D721Med (cell line): ENCODE measurements at regions not wholly inside any gene's neighbourhood (a gene's known extent, or its start where the extent isn't known, plus 50 kb on each side); places are given as distances from the start of the nearest gene placed in this dataset.
"Not testable (repeated sequence)": the region's sequence is repeated elsewhere in the genome, so short reads cannot be mapped to it uniquely, and the experiment has no call there.

ENCODE experiments used
- DNase-seq: peaks from one replicate; pipeline ENCODE4 v3.0.0; 2011; ENCODE audit warnings: low spot score; ENCODE audit not compliant: insufficient read length
- FAIRE-seq: peaks from 2 replicates; lab custom pipeline; 2011; peaks lifted over from hg19 to GRCh38; lab: Jason Lieb, UNC
- TF ChIP-seq, protein P1 (sequence below): IDR thresholded peaks from 2 replicates; pipeline ENCODE4 v1.5.1; 2012; ENCODE audit warnings: mild to moderate bottlenecking, control low read depth; ENCODE audit not compliant: insufficient read depth; ENCODE audit errors: missing control alignments

DNA sequence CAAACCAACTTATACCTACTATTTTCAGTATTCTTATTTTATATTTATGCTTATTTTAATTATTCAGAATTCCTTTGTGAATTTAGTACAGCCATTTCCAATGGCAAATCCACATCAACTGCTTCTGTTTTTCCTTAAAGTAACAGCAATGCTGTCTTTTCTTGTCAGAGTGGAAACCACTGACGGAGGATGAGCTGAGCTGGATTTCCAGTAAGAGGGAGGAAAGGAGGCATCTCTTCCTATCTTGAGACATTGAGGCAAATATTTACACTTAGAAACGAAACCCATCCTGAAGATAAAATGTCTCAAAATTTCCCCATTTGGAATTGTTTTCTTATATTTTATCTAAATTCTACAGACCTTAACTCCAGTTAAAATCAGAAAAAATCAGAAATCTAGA lies 66.1 kb upstream of the SLC44A3 start:
- DNase-seq (no peak), FAIRE-seq (no peak)
- TF ChIP-seq, protein P1, sequence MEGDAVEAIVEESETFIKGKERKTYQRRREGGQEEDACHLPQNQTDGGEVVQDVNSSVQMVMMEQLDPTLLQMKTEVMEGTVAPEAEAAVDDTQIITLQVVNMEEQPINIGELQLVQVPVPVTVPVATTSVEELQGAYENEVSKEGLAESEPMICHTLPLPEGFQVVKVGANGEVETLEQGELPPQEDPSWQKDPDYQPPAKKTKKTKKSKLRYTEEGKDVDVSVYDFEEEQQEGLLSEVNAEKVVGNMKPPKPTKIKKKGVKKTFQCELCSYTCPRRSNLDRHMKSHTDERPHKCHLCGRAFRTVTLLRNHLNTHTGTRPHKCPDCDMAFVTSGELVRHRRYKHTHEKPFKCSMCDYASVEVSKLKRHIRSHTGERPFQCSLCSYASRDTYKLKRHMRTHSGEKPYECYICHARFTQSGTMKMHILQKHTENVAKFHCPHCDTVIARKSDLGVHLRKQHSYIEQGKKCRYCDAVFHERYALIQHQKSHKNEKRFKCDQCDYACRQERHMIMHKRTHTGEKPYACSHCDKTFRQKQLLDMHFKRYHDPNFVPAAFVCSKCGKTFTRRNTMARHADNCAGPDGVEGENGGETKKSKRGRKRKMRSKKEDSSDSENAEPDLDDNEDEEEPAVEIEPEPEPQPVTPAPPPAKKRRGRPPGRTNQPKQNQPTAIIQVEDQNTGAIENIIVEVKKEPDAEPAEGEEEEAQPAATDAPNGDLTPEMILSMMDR = no peak

DNA sequence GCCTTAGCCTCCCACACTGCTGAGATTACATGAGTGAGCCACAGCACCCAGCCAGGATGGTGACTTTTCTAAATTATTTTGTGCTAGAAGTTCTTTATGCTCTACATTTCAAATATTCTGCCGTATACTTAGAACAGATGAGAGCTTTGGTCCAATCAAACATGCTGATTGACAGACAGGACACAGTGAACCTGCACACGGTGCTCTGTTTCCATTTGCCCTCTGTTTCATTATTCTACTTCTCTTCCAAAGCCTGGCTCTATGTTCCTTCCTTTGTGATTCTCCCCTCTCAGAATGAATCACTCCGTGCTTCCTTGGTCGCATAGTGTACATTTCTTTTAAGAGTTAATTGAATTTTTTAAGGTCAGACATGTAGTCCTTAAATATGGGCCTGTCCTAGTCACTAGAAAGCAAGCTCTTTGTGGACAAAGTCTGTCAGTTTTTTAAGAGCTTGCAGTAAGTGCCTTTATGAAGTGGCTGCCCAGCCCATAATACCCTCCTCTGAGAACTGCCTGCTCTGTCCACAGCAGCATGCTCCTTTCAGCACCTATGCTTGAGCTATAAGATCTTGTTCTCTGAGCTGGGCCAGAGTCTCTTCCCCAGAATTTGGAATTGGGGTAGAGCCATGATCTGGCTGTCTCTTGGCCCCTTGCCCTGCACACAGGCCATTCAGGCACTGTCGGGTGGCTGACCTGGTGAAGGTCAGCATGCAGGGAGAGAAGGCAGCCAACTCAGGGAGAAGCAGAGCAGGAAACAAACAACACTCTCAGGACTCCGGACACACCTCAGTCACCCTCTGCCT lies 66.8 kb upstream of the SLC44A3 start:
- no peak for FAIRE-seq
- DNase-seq = no peak
- TF ChIP-seq, protein P1 = no peak

DNA sequence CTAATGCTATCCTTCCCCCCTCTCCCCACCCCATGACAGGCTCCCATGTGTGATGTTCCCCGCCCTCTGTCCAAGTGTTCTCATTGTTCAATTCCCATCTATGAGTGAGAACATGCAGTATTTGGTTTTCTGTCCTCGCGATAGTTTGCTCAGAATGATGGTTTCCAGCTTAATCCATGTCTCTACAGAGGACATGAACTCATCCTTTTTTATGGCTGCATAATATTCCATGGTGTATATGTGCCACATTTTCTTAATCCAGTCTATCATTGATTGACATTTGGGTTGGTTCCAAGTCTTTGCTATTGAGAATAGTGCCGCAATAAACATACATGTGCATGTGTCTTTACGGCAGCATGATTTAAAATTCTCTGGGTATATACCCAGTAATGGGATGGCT lies 68.7 kb upstream of the SLC44A3 start:
- FAIRE-seq, DNase-seq: not testable (repeated sequence)

DNA sequence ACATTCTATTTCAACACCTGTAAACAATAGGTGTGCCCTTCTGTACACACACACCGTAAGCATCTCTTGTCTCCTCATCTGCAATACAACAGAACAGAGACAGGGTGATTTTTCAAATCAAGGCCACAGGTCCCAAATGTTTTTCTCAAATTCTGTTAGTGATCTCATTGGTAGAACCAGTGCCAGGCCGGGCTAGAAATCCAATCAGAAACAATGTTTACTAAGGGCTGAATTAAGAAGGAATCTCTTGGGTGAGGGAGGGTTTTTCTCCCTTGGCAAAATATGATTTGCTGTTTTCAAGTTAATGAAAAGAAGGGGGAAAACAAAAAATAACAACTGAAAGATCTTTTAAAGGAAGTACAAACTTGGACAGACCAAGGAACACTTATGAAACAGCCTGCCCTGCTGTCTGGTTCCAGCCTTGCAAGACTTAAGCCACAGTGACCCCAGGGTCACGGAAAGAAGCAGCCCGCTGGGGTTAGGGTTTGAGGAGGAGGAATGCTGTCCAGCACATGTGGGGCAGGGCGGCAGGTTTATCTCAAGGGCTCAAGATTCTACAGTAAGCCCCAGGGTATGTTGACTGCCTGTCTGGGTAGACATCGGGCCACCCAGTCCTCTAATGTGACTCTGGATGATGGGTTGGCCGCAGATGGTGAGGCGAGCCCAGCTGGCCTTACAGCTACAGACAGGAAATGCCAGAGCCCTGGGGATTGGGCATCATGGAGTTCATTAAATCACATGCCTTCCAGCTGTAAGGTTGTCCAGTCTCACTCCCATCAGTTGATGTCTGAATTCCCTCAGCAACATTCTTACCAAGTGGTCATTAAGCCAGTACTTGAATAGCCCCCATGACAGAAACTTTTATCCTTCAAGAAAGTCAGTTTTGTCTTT lies 73.3 kb upstream of the SLC44A3 start:
- FAIRE-seq = no peak
- TF ChIP-seq, protein P1 = no peak
- DNase-seq = no peak

DNA sequence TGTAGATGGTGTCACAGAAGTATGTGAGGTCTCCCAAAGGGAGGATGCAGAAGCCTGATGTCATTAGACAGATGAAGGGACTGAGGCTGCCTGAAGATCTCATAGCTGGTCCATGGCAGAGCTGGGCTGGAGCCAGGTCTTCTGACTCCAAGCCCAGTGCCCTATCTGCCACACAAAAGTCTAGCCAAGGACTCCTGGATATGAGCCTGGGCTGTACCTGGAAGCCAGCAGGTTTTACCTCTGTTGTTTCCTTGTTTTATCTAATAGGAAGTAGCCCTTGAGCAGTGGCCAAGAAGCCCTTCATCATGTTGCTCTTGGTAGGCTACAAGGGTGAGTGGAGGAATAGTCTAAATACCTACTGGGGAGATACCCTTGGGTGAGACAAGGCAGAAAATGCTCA lies 74.4 kb upstream of the SLC44A3 start:
- TF ChIP-seq, protein P1 = no peak
- DNase-seq (no peak), FAIRE-seq (no peak)

DNA sequence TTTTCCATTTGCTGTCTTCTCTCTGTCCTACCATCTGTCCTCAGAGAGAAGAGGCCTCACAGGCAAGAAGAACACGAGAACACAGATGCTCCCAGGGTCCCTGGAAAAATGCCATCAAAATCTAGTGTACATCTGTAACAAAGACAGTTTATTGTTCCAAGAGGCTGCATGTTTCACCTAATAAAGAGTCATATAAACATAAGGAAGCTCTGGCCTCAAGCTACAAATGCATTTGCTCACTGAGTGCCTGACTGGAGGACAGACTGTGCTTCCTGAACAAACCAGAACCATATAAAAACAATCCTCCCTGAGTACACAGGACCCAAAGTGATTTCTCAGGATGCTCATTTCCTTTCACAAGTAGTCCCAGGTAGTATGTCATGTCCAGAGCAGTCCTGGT lies 76.3 kb upstream of the SLC44A3 start:
- DNase-seq (no peak), FAIRE-seq (no peak)
- TF ChIP-seq, protein P1 = no peak

DNA sequence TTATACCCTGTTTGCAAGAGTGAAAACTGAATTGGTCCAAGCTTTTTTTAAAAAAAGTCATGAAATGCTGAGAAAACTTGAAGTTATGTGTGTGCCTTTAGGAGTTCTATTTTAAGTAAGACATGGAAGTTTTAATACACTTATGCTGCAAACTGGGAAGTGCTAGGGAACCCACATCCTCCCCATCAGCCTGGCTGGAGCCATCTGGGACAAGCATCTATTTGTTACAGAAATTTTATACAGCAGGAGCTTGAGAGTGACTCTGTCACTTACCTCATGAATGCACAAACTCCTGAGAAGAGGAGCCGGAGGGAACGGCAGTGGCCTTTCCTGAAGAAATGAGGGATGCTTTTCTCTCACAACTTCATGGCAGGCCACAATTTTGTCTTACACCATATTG lies 78.2 kb upstream of the SLC44A3 start:
- DNase-seq (no peak), FAIRE-seq (no peak)
- TF ChIP-seq, protein P1 = no peak
